Upper lobe of left lung (tissue), 6 donors: ENCODE measurements at regions not wholly inside any gene's neighbourhood (a gene's known extent, or its start where the extent isn't known, plus 50 kb on each side); places are given as distances from the start of the nearest gene placed in this dataset.

ENCODE experiments used
- ATAC-seq, 2 donors: fragments of 200-7000 bp; cut with Tn5 transposase; one replicate each; pipeline ENCODE4 v1.9.1; 2022; ENCODE audit warnings: mild to moderate bottlenecking in 2 of 2, moderate library complexity in 2 of 2; ENCODE audit not compliant: low FRiP score in 2 of 2
- DNase-seq, 2 donors: peaks; one replicate each; pipeline ENCODE4 v3.0.0-alpha.2; 2019 to 2020
- H3K27ac ChIP-seq, 4 donors: fragments of 200-600 bp; sonication (generic); one replicate each; pipeline ENCODE4 v1.5.1; 2016 to 2019
- H3K27me3 ChIP-seq, 4 donors: fragments of 200-600 bp; sonication (generic); one replicate each; pipeline ENCODE4 v1.5.1; 2017 to 2019
- H3K36me3 ChIP-seq, 4 donors: fragments of 200-600 bp; sonication (generic); one replicate each; pipeline ENCODE4 v1.5.1; 2016 to 2019
- H3K4me1 ChIP-seq, 4 donors: fragments of 200-600 bp; sonication (generic); one replicate each; pipeline ENCODE4 v1.5.1; 2018 to 2019
- H3K4me3 ChIP-seq, 4 donors: fragments of 200-600 bp; sonication (generic); one replicate each; pipeline ENCODE4 v1.5.1; 2017 to 2019; ENCODE audit warnings: mild to moderate bottlenecking in 2 of 4, moderate library complexity in 1 of 4
- H3K9me3 ChIP-seq, 4 donors: fragments of 200-600 bp; sonication (generic); one replicate each; pipeline ENCODE4 v1.5.1; 2018 to 2019
- EP300 ChIP-seq, 4 donors: sonication (generic); formaldehyde crosslinking; IDR thresholded peaks; one replicate each; pipeline ENCODE4 v1.5.1; 2017; ENCODE audit warnings: antibody characterized with exemption in 4 of 4, control low read depth in 2 of 4
- POLR2A ChIP-seq, 4 donors: fragments of 450-650 bp; IDR thresholded peaks; one replicate each; pipeline ENCODE4 v1.5.1; 2016 to 2017; ENCODE audit warnings: antibody characterized with exemption in 4 of 4, mild to moderate bottlenecking in 2 of 4
- POLR2AphosphoS5 ChIP-seq, 2 donors: sonication (generic); formaldehyde crosslinking; IDR thresholded peaks; one replicate each; pipeline ENCODE4 v1.5.1; 2017; ENCODE audit warnings: antibody characterized with exemption in 2 of 2
- WGBS, 2 donors: methylation state at CpG; one replicate each; pipeline ENCODE4 v1.1.5; 2017 to 2018; 5-methylcytosine and 5-hydroxymethylcytosine counted together
- TF ChIP-seq, protein P1 (sequence below), 6 experiments: fragments of 450-650 bp in 4 of 6; fragments of 200-600 bp in 2 of 6; sonication (generic) in 2 of 6; IDR thresholded peaks; one replicate each; pipeline ENCODE4 v1.5.1; 2016 to 2019; ENCODE audit warnings: antibody characterized with exemption in 6 of 6
- donor health status: DM: no; HTN: no; CAD: no; lungs with moderate emphysema.
- donor health status: DM: no; HTN: yes; CAD: no; lungs with severe emphysema.

DNA sequence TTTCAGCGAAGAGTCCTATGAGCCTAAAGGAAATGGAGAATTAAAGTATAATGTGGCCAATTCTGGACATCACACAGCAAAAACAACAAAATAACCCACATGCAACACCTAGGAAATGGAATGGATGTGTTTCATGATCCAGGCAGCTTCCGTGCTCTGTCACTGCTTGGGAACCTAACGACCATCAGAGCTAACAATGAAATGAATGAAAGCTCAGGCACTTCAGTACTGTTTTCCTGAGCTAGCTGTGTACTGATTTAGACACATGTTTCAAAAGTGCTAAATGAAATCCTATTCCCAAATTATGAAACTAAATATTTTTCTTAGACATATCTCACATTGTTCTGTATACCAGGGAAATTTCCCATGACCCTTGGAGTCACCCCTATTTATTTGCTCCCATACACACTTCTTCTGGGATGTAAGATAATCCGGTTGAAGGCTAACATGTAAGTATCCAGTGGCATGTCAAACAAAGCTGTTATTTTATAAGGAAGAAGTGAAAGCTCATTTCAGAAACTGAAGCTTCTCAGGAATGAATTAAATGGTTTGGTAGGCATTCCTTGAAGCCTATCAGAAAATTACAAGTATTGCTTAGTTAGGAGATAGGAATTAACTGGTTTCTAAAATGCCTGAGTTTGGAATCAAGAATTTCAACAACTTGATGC, 108.5 kb upstream of the RND3 start:
- ATAC-seq (no peak), DNase-seq (no peak)
- Histone ChIP-seq H3K36me3 (no peaks in the 10 kb centered on the region), H3K27me3 (no peaks in the 10 kb centered on the region), H3K9me3 (no peaks in the 10 kb centered on the region), H3K27ac (no peak overlapping the region), H3K4me3 (no peak overlapping the region), H3K4me1 (peaks cover 0 to 3% (median under 1%) of the 10 kb centered on the region in 4 donors)
- TF ChIP-seq POLR2AphosphoS5 (IDR thresholded peaks at IDR 0.05) (no peak), EP300 (IDR thresholded peaks at IDR 0.05) (no peak), POLR2A (IDR thresholded peaks at IDR 0.05) (no peak)
- WGBS, 2 donors: 67 to 72% methylated on average over 4 of the region's 4 CpGs

DNA sequence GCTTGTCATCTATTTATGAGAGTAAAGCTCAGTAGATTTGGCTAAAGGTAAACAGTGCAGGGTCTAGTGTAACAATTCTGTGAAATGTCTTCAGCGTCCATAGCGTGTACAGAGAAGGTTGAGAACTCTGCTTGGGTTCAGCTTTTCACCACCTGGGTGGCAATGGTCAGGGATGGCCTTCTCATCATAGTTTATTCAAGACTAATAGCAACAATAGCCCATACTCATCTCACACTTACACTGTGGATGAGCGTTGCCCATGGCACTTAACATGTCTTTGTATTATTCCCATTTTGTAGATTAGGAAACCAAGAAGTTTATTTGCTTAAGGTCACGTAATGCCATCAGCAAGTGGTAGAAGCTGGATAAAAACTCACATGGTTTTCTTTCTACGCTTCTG, 106.8 kb upstream of the RND3 start:
- TF ChIP-seq POLR2AphosphoS5 (IDR thresholded peaks at IDR 0.05): no peak
- TF ChIP-seq POLR2A (IDR thresholded peaks at IDR 0.05): no peak
- no peak for TF ChIP-seq EP300 (IDR thresholded peaks at IDR 0.05)
- TF ChIP-seq, protein P1, sequence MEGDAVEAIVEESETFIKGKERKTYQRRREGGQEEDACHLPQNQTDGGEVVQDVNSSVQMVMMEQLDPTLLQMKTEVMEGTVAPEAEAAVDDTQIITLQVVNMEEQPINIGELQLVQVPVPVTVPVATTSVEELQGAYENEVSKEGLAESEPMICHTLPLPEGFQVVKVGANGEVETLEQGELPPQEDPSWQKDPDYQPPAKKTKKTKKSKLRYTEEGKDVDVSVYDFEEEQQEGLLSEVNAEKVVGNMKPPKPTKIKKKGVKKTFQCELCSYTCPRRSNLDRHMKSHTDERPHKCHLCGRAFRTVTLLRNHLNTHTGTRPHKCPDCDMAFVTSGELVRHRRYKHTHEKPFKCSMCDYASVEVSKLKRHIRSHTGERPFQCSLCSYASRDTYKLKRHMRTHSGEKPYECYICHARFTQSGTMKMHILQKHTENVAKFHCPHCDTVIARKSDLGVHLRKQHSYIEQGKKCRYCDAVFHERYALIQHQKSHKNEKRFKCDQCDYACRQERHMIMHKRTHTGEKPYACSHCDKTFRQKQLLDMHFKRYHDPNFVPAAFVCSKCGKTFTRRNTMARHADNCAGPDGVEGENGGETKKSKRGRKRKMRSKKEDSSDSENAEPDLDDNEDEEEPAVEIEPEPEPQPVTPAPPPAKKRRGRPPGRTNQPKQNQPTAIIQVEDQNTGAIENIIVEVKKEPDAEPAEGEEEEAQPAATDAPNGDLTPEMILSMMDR (IDR thresholded peaks at IDR 0.05): no peak
- 94 to 95% methylated on average over 5 of the region's 5 CpGs for WGBS, 2 donors
- no peaks in the 10 kb centered on the region for H3K36me3 ChIP-seq
- no peaks in the 10 kb centered on the region for H3K27me3 ChIP-seq
- no peak overlapping the region for H3K4me3 ChIP-seq
- no peak for ATAC-seq
- H3K9me3 ChIP-seq: no peaks in the 10 kb centered on the region
- no peak overlapping the region for H3K27ac ChIP-seq
- peaks cover 0 to 3% (median 0%) of the 10 kb centered on the region in 4 donors for H3K4me1 ChIP-seq
- no peak for DNase-seq

DNA sequence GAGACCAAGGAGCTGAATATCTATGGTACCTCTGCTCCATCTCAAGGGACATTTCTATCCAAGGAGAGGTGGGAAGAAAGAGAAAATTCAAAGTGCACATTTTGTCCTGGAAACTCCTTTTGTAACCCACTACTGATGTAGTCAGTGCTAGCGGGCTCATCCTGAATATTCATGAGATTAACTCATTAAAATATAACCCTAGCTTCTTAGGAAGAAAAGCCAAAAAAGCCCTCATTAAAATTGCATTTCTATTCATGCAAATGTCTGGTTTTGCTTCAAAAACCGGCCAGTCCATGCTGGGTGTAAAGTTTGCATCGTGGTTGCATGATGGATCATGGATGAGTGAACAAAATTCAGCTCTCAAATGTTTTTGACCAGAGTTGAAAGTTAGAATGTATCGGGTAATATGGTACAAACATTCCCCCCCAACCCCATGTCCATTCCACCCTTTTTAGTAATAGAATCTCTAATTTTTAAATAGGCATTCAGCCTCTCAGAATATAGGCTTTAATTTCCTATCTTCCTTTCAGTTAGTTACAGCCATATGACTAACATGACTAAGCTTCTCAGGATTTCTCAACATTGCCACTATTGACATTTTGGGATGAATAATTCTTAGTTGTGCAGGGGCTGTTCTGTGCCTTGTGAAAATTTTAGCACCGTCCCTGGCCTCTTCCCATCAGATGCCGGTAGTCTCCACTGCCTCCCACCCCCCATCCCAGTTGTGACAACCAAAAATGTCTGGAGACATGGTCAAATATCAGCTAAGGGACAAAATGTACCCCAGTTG, 104.2 kb upstream of the RND3 start:
- Histone ChIP-seq H3K36me3 (no peaks in the 10 kb centered on the region), H3K27me3 (no peaks in the 10 kb centered on the region), H3K27ac (no peak overlapping the region), H3K4me1 (peaks cover 0 to 5% (median 0%) of the 10 kb centered on the region in 4 donors), H3K4me3 (no peak overlapping the region), H3K9me3 (no peaks in the 10 kb centered on the region)
- no peak for ATAC-seq
- TF ChIP-seq, protein P1 (IDR thresholded peaks at IDR 0.05): no peak
- TF ChIP-seq EP300 (IDR thresholded peaks at IDR 0.05) (no peak), POLR2A (IDR thresholded peaks at IDR 0.05) (no peak), POLR2AphosphoS5 (IDR thresholded peaks at IDR 0.05) (no peak)
- 92 to 94% methylated on average over 6 of the region's 6 CpGs for WGBS, 2 donors
- DNase-seq: no peak

DNA sequence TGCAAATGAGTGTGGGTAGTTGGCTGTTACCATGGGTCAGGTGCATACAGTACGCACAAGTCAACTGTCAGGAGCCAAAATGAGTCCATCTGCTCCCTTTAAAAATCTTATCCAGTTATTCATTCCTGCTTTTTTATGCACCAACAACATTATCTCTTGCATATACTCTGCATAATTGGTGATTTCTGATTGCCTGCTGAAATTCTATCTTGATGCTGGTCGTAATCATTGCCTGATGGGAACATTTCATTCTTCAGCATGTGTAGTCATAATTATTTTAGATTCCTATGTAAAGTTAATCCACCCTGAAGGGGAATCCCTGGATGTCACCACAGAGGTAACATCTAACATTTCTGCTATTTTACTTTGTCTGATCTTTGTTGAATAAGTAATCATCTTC, 102.2 kb upstream of the RND3 start:
- ATAC-seq (no peak), DNase-seq (no peak)
- H3K27me3 ChIP-seq: no peaks in the 10 kb centered on the region
- no peak overlapping the region for H3K27ac ChIP-seq
- H3K9me3 ChIP-seq: no peaks in the 10 kb centered on the region
- no peak for TF ChIP-seq POLR2AphosphoS5 (IDR thresholded peaks at IDR 0.05)
- TF ChIP-seq EP300 (IDR thresholded peaks at IDR 0.05): no peak
- TF ChIP-seq, protein P1 (IDR thresholded peaks at IDR 0.05): no peak
- no peak for TF ChIP-seq POLR2A (IDR thresholded peaks at IDR 0.05)
- no peak overlapping the region for H3K4me3 ChIP-seq
- H3K4me1 ChIP-seq: peaks cover 0 to 5% (median 0%) of the 10 kb centered on the region in 4 donors
- WGBS, 2 donors: 67 to 88% methylated on average over 2 of the region's 2 CpGs
- H3K36me3 ChIP-seq: no peaks in the 10 kb centered on the region

DNA sequence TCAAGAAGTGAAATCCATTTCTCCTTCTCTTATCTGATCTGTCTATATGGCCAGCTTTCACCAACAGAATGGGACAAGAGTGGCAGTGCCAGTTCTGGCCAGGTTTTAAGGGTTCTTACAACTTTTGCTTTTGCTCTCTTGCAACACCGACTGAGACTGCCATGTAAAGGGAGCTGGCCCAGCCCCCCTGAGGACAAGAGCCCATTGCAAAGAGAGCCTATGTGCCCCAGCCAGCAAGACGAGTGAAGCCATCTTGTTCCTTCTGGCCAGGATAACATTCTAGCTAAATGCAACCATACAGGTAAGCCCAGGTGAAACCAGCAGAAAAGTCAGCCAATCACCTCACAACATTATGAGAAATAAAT, 101.0 kb upstream of the RND3 start:
- no peak overlapping the region for H3K4me3 ChIP-seq
- no peaks in the 10 kb centered on the region for H3K27me3 ChIP-seq
- ATAC-seq (no peak), DNase-seq (no peak)
- WGBS, 2 donors: 66 to 72% methylated on average over 2 of the region's 2 CpGs
- H3K36me3 ChIP-seq: no peaks in the 10 kb centered on the region
- H3K4me1 ChIP-seq: peaks cover 0 to 5% (median 0%) of the 10 kb centered on the region in 4 donors
- no peak overlapping the region for H3K27ac ChIP-seq
- TF ChIP-seq POLR2A (IDR thresholded peaks at IDR 0.05) (no peak), POLR2AphosphoS5 (IDR thresholded peaks at IDR 0.05) (no peak), EP300 (IDR thresholded peaks at IDR 0.05) (no peak)
- TF ChIP-seq, protein P1 (IDR thresholded peaks at IDR 0.05): no peak
- H3K9me3 ChIP-seq: no peaks in the 10 kb centered on the region
